Fibroblast of villous mesenchyme (primary cell): ENCODE measurements at regions not wholly inside any gene's neighbourhood (a gene's known extent, or its start where the extent isn't known, plus 50 kb on each side); places are given as distances from the start of the nearest gene placed in this dataset.

Experiments used
- DNase-seq: peaks from one replicate; pipeline ENCODE4 v3.0.0-alpha.2; 2010; ENCODE audit warnings: low read depth
- H3K4me3 ChIP-seq: 2 replicates; pipeline ENCODE4 v1.5.1; 2011; ENCODE audit warnings: low read depth, mild to moderate bottlenecking, low read length
- CTCF ChIP-seq: IDR thresholded peaks from 2 replicates; pipeline ENCODE4 v1.5.1; 2012; ENCODE audit warnings: low read depth, mild to moderate bottlenecking, low read length; ENCODE audit not compliant: insufficient read depth

- DNase-seq: no peak
- TF ChIP-seq CTCF: no peak
- no peak overlapping the region for H3K4me3 ChIP-seq
Measured at GRCh38 chr15:47356297-47356696, 361.0 kb upstream of the SEMA6D start.

- TF ChIP-seq CTCF: no peak
- no peak for DNase-seq
- H3K4me3 ChIP-seq: no peak overlapping the region
Measured at GRCh38 chr15:47358876-47359275, 358.4 kb upstream of the SEMA6D start.

- no peak for TF ChIP-seq CTCF
- H3K4me3 ChIP-seq: no peak overlapping the region
- DNase-seq: no peak
Measured at GRCh38 chr15:47360305-47360704, 357.0 kb upstream of the SEMA6D start.

- TF ChIP-seq CTCF: no peak
- DNase-seq: no peak
- no peak overlapping the region for H3K4me3 ChIP-seq
Measured at GRCh38 chr15:47362118-47362905, 355.0 kb upstream of the SEMA6D start.

GRCh38 chr15:47363653-47364052 is 353.7 kb upstream of the SEMA6D start:
- H3K4me3 ChIP-seq: no peak overlapping the region
- no peak for TF ChIP-seq CTCF
- no peak for DNase-seq

- no peak for DNase-seq
- TF ChIP-seq CTCF: no peak
- no peak overlapping the region for H3K4me3 ChIP-seq
Measured at GRCh38 chr15:47364230-47365141, 352.8 kb upstream of the SEMA6D start.
